NCI-H2227 (cell line): ENCODE measurements at regions not wholly inside any gene's neighbourhood (a gene's known extent, or its start where the extent isn't known, plus 50 kb on each side); places are given as distances from the start of the nearest gene placed in this dataset.
"Not testable (repeated sequence)": the region's sequence is repeated elsewhere in the genome, so short reads cannot be mapped to it uniquely, and the experiment has no call there.

ENCODE experiments used
- DNase-seq: peaks from one replicate; lab custom pipeline; 2025; ENCODE audit not compliant: unreplicated experiment; lab: John Stamatoyannopoulos, UW

DNA sequence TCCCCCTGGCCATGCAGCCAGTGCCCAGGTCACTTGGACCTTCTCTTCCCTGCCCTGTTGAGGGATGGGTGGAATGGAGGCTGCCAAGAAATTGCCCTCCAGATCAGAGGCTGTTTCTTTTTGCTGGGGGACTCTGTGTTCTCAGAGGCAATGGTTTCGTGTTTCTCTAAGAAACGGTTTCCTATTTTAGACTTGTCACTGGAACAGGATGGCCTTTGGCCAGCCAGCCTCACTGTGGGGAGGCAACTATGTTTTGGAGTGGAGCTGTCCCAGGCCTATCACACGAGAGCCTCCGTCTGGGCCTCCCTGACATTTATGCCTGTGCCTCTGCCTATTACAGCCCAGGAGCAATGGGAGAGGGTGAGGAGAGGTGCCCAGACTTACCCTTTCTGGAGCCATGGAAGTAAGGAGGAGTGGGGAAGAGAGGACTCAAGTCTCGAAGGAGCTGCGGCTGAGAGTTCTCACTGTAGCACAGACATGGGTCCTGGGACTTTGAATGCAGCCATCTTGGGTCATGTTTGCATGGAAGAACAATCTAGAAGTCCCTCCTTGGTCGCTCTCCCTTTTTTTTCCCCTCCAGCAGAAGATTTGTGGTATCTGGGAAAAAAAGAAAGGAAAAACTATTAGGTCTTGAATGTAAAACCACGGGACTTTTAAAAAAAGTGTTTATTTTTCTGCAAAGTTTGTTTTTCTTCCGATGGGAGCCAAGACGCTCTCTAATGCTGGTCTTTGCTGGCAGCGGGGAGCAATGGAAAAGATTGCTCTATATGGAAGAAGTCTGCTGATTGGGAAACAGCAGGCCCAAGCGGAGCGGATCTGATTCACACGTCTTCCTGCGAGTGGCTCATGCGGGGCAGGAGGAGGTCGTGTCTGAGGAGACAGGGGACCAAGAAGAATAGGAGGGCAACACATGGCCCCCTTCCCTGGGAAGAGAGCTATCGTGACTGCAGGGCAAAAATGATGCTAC is 219.2 kb downstream of the FOXD2 start:
- DNase-seq = no peak

DNA sequence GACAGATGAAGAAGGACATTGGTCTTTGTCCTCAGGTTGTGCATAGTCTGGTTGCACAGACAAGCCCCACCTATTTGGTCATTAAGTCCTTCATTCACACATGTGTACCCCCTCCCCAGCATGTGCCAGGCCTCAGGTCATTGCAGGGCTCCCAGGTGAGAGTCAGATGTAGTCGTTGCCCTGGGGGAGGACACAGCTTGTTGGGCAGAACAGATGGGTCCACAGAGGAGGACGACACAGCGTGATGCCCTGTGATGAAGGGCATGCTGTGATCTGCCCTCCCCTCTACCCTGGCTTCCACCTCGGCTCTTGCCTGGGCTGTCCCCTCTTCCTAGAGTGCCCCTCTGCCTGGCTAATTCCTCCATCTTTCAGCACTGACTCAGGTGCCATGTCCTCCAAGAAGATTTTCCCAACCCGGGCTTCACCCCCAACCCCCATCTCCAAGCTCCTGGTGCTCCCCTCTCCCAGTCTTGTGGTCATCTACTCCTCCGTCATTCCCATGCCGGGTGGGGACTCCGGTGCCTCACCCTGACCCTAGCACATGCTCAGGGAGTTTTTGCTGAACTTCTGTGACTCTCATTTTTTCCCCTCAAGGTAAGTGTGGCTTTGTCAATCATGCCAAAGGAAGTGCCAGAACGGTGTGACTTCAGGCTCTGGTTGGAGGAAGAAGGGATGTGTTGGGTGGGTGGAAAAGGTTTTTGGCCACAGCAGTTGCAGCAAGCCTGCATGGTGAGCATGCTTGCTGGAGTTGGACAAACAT is 220.5 kb downstream of the FOXD2 start:
- DNase-seq = no peak

DNA sequence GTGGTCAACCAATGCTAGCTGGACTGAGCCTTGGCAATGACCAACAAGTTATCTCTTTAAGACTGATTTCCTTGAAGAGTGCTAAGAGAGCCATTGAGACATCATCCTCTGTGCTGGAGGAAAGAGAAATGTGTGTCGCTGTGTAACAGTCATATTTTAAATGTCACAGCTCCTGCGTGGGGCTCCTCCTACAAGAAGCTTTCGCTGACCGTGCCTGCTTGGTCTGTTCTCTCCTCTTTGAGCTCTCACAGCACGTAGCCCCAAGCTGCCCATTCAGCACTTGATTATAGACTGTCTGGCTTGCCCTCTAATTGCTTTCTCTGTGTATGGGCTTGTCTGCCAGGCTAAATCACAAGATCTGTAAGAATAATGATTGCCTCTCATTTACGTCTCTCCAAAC is 221.3 kb downstream of the FOXD2 start:
- peak; percentile 91 for DNase-seq

DNA sequence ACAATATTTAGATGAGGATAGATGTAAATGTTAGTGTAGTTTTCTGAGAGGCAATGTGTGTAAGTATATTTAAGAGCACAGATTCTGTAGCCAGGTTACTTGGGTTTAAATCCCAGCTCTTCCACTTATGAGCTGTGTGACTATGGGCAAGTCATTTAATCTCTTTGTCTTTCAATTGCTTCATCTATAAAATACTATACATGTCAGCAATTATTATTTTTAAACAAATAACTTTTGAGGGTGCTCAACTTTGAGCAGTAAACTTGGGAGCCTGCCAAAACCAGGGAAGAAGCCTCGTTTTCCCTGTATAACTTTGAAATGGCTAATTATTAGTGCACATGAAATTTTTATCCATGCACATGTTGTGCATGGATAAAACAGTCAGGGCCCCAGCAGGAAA is 222.8 kb downstream of the FOXD2 start:
- DNase-seq = no peak

DNA sequence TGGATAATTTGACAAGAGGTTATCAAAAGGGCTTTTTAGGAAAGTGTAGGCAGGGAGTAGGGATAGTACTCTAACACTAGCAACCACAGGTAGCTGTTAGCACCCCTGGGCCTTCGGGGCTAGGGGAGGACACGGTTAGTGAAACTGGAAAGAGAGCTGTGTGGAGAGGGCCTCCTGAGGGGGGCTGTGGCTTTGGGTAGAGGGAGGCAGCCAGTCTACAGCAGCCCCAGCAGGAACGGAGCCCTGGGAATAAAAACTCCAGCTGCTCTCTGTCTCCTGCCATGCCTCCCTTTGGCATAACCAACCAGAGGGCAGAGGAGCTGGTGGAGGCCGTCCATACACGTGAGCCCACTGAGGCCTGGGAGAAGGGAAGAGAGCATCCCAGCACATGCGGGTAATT is 223.2 kb downstream of the FOXD2 start:
- no peak for DNase-seq

DNA sequence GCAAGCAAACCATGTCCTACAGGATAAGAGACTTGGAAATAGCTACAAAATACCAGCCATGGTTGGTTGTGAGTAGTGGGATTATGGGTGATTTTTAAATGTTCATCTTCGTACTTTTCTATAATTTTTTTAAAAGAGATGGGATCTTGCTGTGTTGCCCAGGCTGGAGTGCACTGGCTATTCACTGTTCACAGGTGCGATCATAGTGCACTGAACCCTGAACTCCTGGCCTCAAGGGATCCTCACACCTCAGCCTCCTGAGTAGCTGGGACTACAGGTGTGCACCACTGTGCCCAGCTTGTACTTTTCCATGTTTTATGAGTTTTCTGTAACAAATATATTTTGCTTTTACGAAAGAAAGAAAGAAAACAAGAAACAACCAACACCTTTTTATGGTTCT is 224.2 kb downstream of the FOXD2 start:
- DNase-seq = no peak

DNA sequence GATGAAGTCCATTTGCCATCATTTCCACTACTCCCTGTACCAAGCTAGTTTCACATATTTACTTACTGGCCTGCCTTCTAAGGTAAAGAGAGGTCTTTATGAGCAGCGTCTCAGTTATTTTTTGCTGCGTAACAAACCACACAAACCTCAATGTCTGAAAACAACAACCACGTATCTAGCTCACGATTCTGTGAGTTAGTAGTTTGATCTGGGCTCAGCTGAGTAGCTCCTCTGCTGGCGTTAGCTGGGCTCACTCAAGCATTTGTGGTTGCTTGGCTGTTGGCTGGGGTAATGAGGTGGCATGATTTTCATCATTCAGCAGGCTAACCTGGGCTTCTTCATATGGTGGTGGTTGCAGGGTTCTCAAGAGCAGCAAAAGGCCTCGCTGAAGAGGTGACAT is 225.4 kb downstream of the FOXD2 start:
- no peak for DNase-seq

DNA sequence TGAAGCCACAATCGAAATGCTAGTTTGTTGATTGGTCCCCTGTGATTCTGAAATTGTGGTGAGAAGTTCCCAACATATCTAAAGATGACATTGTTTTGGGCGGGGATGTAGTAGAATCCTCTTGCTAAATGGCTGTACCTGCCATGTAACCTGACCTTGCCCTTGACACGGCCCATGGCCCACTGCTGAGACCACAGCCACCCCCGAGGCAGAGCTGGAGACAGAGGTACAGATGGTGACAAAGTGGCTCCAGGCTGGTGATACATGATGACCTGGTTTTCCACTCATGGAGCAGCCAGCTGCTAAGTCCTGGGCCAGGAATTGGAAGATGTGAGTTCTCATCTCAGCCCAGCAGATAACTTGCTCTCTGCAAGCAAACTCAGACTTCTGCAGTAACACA is 226.5 kb downstream of the FOXD2 start:
- no peak for DNase-seq

DNA sequence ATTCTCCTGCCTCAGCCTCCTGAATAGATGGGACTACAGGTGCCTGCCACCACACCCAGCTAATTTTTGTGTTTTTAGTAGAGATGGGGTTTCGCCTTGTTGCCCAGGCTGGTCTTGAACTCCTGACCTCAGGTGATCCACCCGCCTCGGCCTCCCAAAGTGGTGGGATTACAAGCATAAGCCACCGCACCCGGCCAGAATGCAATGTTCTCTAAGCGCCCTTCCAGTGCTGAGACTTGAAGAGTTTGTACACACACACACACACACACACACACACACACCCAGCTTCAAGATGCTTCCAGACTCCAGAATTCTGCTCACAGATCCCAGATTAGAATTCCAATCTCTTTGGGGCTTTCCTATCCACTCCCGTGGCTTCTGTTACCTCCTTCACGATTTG is 227.1 kb downstream of the FOXD2 start:
- not testable (repeated sequence) for DNase-seq

DNA sequence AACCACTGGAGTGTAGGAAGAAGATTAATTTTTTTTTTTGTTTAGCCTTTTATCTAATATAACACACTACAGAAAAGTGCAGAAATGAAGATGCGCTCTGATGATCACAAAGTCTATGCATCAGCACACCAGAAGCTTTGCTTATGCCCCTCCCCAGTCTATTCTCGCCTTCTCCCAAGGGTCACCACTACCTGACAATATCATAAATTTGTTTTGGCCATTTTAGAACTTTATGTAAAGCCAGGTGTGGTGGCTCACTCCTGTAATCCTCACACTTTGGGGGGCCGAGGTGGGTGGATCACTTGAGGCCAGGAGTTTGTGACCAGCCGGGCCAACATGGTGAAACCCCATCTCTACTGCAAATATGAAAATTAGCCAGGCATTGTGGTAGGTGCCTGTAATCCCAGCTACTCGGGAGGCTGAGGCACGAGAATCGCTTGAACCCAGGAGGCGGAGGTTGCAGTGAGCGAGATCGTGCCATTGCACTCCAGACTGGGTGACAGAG is 231.3 kb downstream of the FOXD2 start:
- no peak for DNase-seq

DNA sequence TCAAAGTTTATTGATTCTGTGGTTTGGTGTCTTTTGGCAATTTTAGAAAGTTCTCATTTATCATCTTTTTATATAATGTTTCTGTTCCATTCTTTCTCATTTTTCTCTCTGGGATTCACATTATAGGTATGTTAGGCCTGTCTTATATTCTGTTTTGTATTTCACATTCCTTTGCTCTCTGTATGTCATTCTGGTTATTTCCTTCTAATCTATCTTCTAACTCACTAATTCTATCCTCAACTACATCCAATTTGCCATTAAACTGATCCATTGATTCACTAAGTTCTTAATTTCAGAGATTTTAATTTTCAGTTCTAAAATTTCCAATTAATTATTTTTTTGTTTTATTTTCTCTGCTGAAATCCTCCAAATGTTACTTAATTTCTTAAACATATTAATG is 234.8 kb downstream of the FOXD2 start:
- no peak for DNase-seq

DNA sequence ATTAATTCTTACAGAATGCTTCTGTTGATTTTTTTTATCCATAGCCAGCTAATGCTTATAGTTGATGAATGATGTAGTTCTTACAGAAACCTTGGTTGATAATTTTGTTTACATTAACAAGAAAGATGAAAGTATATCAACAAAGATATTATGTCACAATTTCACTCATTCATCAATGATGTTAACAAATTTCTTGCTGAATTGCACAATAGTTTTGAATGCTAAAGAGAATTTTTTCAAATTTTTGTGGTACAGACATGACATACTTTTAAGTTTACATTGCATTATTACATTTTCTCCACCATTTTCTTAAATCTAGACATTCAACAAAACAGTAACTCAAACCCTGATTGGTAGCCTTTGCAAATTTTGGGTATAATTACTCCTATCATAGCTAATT is 236.3 kb downstream of the FOXD2 start:
- no peak for DNase-seq

DNA sequence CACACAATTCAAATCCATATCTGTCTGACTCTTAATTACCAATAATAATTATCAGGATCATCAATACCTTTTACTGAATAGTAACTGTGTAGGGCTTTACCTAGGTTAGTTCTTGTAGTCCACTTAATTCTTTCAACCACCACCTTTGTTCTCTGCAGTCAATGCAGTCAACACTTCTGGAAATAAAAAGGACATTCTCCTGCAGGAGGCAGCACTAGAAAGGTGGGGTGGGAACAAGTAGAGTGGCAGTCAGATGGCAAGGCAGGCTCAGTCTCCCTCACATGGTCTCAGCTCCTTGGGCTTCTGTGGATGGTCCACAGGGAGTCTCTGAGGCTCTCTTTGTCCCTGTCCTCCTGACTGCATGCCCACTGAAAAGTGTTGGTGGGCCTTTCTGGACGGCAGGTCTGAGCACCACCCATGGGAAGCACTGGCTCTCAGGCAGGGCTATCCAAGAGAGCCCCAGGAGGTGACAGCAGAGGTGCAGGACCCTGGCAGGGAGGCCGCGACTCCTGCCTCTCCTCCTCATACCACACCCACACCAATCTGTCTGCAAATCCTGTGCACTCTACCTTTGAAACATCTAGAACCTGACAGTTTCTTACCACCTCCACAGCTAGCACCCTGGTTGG is 237.3 kb downstream of the FOXD2 start:
- no peak for DNase-seq

DNA sequence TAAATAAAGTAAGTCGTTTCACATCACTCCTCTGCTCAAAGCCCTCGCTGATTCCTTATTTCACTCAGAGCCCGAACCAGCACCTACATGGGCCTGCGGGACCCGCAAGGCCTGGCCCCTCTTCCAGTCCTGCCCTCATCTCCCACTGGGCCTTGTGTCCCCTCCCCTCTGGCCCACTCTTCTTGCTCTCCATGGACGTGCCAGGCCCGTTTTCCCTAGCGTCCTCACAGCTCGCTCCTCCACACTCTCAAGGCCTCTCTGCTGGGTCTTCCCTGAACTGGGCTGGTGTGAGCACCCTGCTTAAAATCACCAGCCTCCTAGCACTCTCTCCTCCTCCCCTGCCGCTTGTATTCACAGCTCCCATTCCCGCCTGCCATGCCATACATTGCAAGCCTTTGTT is 237.9 kb downstream of the FOXD2 start:
- DNase-seq = no peak

DNA sequence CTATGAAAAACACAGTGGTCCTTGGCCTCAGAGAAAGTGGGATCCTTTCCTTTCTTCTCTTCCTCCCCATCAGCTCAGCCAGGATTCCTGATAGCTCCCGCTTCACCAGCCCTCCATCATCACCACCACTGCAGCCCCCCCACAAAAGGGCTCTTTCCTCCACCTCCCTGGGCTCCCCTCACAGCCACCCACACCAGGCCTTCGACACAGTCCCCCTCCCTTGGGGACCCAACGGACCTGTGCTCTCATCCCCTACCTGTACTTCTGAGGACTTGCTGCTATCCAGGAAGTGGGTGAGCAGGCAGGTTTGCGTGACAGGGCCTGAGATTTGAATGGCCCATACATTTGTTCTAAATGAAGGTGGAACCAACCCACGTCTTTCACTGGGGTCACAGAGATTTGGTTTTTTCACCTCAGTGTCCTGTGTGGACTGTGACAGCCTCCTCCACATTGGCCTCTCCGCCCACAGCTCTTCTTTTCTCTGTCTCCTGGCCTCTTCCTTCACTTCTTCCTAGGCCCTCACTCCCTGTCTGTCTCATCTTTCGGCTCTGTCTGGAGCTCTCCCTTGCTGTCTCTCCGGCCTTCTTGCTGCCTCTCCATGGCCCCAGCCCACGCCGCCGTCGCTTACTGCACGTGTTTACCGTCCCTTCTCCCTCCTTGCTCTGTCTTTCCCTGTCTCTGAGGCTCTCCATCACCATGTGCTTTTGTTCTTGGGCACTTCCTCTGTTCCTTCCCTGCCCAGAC is 238.6 kb downstream of the FOXD2 start:
- no peak for DNase-seq

DNA sequence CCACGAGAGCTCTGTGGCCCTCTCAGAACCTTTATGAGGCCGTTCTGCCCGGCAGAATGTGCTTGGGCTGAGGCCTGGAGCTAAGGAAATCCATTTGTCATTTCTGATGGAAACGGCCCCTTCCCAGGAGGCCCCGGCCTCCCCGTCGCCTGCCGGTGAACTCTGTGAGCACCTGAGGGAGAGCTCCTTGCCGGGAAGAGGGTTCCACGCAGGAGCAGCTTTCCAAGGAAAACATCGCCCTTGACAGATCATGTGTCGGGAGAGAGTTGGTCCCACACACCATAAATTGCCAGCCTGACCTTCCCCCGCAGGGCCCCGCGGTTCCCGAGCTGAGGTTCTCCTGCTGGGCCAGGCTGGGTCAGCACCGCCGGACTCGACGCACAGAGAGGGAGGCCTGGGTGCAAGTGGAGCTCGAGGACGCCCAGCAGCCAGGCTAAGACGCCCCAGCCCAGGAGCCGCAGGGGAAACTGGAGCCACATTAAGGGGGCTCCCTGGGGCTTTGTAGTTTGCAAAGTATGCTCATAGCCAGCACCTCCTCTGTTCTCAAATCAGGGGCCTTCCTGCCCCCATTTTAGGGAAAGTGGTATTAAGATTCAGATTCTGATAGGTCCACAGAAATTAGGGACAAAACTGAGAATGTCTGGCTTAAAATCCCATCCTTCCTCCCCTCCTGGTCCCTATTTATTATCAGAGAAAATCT is 239.5 kb downstream of the FOXD2 start:
- no peak for DNase-seq

DNA sequence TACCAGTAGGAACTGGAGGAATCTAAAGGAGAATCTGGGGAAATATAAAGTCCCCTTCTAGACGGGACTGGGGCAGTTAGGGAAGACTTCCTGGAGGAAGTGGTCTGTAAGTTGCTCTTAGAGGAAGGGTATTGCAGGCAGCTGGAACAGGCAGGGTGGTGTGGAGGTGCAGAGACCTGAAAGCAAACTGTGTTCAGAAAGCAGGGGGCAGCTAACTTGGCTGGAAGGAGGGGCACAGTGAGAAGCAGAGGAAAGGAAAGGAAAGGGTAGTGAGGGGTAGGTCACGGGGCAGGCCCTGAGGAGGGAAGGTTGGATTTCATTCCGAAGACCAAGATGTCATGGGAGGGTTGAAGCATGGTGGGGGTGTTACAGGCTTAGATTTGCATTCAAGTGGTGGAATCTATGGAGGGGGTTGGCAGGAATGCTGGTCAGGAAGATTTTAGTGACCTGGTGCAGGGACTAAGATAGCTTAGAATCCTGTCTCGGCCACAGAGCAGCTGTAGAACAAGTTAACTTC is 240.7 kb downstream of the FOXD2 start:
- DNase-seq = no peak

DNA sequence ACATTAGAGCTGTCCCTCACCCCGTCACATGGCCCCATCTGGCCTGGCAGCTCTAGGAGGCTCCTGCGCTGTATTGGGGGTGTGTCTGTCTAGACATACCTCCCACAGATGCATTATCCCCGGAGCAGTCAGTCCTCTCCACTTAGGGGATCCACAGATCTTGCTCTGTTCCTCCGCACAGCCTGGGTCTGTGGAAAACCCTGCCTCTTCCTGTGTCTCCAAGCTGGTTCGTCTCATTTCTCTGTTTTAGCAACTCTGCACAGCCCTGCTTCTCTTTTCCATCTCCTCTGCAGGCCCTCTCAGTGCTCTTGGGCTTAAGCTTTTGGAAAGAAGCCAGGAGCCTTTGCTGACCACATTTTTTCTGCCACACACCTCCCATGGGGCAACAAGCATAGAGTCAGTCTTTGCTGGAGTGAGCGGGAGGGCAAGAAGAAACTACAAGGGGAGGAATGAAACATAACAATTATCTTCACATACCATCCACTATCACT is 241.5 kb downstream of the FOXD2 start:
- DNase-seq = peak; percentile 51

DNA sequence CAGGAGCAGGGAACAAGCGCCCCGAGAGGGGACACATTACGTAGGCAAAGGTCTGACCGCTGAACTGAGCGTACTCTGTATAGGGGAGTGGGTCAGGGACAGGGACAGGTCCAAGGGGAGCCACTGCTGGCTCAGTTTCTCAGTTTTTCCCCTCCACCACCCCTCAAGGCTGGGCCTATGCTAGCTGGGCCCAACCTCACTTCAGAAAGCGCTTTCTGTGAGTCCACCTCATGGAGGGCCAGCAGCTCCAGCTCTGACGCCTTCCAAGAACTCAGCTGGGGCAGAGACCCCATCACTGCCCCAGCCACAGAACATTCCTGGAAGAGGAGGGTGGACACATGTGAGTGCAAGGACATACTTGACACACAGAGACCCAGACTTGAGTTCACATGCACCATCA is 242.0 kb downstream of the FOXD2 start:
- DNase-seq = no peak
